Epithelial cell of esophagus (primary cell): ENCODE measurements at regions not wholly inside any gene's neighbourhood (a gene's known extent, or its start where the extent isn't known, plus 50 kb on each side); places are given as distances from the start of the nearest gene placed in this dataset.

Experiments
- DNase-seq: peaks from one replicate; pipeline ENCODE4 v3.0.0; 2010; ENCODE audit warnings: low read depth
- H3K4me3 ChIP-seq: 2 replicates; pipeline ENCODE4 v1.5.1; 2011; ENCODE audit warnings: mild to moderate bottlenecking, low read length, control low read depth
- TF ChIP-seq, protein P1 (sequence below): IDR thresholded peaks from 2 replicates; pipeline ENCODE4 v1.5.1; 2011; ENCODE audit warnings: low read depth, mild to moderate bottlenecking, low read length, control low read depth, inconsistent platforms; ENCODE audit not compliant: insufficient read depth; ENCODE audit errors: missing control alignments

DNA sequence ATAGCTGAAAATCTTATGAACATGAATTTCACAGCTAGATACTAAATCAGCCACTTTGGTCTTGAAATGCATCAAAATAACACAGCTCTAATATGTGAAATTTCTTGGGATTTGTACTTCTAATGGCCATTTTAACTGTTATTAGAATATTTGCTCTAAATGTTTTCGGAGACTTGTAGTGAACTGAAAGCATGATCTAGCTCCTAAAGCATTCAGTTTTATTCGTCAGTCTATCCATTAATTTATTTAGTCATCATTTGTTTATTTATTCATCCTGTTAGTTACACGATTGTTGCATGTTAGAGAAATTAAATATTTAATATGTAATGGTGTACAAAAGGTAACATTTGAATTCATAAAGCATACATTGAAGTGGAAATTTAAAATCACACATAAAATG, 1132.7 kb downstream of the SLITRK1 start:
- no peak for DNase-seq
- no peak overlapping the region for H3K4me3 ChIP-seq
- TF ChIP-seq, protein P1, sequence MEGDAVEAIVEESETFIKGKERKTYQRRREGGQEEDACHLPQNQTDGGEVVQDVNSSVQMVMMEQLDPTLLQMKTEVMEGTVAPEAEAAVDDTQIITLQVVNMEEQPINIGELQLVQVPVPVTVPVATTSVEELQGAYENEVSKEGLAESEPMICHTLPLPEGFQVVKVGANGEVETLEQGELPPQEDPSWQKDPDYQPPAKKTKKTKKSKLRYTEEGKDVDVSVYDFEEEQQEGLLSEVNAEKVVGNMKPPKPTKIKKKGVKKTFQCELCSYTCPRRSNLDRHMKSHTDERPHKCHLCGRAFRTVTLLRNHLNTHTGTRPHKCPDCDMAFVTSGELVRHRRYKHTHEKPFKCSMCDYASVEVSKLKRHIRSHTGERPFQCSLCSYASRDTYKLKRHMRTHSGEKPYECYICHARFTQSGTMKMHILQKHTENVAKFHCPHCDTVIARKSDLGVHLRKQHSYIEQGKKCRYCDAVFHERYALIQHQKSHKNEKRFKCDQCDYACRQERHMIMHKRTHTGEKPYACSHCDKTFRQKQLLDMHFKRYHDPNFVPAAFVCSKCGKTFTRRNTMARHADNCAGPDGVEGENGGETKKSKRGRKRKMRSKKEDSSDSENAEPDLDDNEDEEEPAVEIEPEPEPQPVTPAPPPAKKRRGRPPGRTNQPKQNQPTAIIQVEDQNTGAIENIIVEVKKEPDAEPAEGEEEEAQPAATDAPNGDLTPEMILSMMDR: no peak

DNA sequence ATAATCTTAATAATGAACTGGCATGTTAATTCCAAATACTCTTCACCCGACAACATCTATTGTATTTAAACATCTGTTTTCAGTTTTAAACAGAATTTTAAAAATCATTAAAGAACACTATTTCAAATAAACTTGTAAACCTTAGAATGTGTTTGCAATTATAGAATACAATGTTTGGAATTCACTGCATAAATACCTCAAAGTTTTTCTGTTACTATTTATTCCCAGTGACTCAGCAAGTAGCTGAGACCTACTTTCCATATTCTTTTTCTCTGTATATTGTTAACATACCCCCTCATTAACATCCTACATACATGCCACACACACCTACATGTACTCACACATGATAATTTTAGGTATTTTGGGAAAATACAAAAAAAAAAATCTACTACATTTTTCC, 1134.3 kb downstream of the SLITRK1 start:
- H3K4me3 ChIP-seq: no peak overlapping the region
- DNase-seq: no peak
- TF ChIP-seq, protein P1: no peak

DNA sequence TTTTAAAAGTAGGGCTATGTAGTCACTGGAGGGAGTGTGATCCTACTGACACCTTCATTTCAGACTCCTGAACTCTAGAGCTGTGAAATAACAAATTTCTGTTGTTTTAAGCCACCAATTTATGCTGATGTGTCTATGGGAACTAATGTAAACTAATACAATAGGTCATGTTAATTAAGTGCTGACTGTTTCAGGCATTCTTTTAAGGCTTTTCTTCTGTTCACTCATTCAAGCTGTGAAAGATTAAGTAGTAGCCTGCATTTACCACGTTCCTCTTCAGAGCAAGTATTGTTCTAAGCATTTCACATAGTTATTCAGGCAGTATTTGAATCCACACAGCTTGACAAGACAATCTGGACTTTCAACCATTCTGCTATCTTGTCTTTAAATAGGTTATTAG, 1135.0 kb downstream of the SLITRK1 start:
- TF ChIP-seq, protein P1: no peak
- H3K4me3 ChIP-seq: no peak overlapping the region
- no peak for DNase-seq

DNA sequence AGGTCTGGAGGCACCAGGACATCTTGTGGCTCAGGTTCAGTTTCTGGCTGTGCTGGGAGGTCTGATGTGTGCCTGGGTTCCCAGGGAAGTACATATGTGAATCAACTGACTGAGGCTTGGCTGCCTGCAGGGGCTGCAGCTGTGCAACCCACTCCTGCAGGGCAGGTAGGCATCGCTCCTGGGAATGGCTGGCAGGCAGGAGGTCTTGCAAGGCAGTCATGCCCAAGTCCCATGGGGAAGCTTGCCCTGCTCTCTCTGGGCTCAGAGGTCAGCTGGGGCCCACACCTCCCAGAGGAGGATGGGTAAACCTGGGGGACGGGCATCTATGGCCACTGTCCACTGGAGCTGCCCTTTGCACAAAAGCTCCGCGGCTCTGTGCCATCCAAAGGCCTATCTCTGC, 1141.8 kb downstream of the SLITRK1 start:
- no peak for DNase-seq
- no peak overlapping the region for H3K4me3 ChIP-seq
- TF ChIP-seq, protein P1: no peak

DNA sequence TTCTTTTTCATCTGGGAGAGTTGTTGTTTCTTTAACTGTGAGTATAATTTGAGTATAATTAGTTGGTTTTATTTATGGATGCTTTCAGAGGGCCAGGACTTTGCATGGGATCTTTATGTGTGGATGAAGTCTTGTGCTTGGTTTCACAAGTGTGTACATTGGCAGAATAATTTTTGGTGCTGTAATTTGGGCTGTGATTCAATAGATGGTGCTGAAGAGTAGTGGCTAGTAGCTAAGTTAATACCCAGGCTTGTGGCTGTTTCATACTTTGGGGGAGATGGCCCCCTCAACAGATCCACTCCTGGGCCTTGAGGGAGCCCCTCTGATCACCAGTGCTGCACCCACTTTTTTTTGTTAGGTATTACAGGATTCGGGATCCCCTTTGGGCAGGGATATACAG, 1142.4 kb downstream of the SLITRK1 start:
- TF ChIP-seq, protein P1: peak; percentile 35
- peak; percentile 27 for DNase-seq
- no peak overlapping the region for H3K4me3 ChIP-seq

DNA sequence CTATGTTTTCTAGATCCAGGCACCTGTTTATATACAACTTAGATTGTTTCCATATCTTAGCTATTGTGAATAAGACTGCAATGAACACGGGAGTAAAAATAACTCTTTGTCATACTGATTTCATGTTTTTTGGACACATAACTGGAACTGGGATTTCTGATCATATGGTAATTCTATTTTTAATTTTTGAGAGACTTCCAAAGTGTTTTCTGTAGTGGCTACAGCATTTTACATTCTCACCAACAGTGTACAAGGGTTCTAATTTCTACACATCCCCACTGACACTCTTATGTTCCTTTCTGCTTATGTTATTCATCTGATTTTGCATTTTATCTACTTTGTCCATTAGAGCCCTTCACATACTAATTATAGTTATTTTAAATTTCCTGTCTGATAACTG, 1152.9 kb downstream of the SLITRK1 start:
- TF ChIP-seq, protein P1: no peak
- no peak overlapping the region for H3K4me3 ChIP-seq
- DNase-seq: no peak

DNA sequence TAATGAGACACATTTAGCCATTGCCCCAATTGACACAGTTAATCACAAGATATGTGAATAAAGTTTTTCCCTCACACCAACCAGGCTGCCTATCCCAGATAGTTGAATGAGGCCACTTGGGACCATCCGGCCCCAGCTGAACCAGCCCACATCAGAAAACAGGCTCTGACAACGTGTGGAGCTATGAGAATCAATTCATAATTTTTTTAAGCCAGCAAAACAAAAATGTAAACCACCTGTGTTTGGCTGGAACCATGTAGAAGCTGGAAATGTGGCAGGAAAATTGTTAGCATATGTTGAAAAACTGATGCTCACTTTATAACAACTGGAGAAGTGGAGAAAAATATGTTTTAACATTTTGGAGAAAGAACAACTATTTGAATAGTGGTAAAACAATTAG, 1161.3 kb downstream of the SLITRK1 start:
- no peak overlapping the region for H3K4me3 ChIP-seq
- DNase-seq: no peak
- TF ChIP-seq, protein P1: no peak
